Left renal cortex interstitium (tissue), 4 donors: ENCODE measurements at regions not wholly inside any gene's neighbourhood (a gene's known extent, or its start where the extent isn't known, plus 50 kb on each side); places are given as distances from the start of the nearest gene placed in this dataset.
"Not testable (repeated sequence)": the region's sequence is repeated elsewhere in the genome, so short reads cannot be mapped to it uniquely, and the experiment has no call there.

Experiments
- DNase-seq, 4 donors: peaks; one replicate each; pipeline ENCODE4 v3.0.0-alpha.2; 2013; ENCODE audit warnings: low read depth in 4 of 4, low spot score in 2 of 4, missing footprints in 1 of 4

GRCh38 chrX:133483771-133484170 lies 68.5 kb upstream of the GPC4 start:
- not testable (repeated sequence) for DNase-seq

- no peak for DNase-seq
Observed at GRCh38 chrX:133482056-133482952, 67.0 kb upstream of the GPC4 start.

- DNase-seq = no peak
Observed at GRCh38 chrX:133477986-133478385, 62.7 kb upstream of the GPC4 start.

DNA sequence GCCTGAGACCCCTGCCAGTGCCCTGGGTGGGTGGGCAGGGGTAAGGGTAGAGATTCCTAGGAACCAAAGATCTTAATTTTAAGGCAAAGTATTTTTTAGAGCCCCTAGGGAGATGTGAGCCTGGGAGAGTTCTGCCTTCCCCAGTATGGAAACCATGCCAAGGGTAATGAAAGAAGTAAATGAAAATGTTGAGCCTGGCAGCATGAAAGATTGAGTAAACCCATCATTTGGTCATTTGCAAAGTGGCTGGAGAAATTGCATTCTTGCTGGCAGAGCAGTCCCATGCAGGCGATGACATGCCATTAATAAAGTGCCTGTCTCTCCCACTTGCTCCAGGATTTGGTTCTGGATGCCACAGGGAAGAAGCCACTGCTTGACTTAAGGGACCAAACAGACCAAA lies 60.7 kb upstream of the GPC4 start:
- DNase-seq = no peak

- DNase-seq = peak in 1 of 4 donors; percentile 10
Observed at GRCh38 chrX:133475521-133475920, 60.2 kb upstream of the GPC4 start.

GRCh38 chrX:133474574-133474973 lies 59.3 kb upstream of the GPC4 start:
- DNase-seq = no peak

DNA sequence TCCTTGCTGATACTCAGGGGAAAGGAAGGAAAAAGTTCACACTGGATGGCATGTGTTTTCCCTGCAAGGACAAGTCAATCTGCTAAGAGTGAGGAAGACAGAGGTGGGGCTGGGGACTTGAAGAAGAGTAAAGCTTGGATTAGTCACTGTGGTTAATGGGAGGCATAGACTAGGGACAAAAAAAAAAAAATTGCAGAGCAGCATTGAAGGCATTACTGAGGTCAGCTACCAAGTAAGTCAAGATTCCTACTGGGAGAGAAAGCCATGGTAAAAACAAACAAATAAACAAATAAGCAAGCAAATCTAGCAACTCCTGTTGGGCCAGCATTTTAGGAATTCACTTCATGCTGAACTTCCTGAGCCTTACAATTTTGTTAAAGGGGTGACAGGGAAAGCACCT lies 58.2 kb upstream of the GPC4 start:
- no peak for DNase-seq

GRCh38 chrX:133468051-133468450 lies 52.8 kb upstream of the GPC4 start:
- no peak for DNase-seq

DNA sequence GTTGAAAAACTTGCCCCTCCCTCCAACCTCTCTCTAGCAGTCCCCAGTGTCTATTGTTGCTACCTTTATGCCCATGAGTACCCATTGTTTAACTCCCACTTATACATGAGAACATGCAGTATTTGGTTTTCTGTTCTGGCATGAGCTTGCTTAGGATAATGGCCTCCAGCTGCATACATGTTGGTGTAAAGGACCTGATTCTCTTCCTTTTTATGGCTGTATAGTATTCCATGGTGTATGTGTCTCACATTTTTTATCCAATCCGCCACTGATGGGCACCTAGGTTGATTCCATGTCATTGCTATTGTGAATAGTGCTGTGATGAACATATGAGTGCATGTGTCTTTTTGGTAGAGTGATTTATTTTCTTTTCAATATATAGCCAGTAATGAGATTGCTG lies 50.0 kb upstream of the GPC4 start:
- no peak for DNase-seq
